KBM-7 (cell line): ENCODE measurements at regions not wholly inside any gene's neighbourhood (a gene's known extent, or its start where the extent isn't known, plus 50 kb on each side); places are given as distances from the start of the nearest gene placed in this dataset.

ENCODE experiments used
- DNase-seq: peaks from one replicate; pipeline ENCODE4 v3.0.0-alpha.2; 2015
- in situ Hi-C: fragments of 300-500 bp; cut with MboI; formaldehyde crosslinking; loops from 2 replicates; pipeline ENCODE4 v1.14.3; 2020; ENCODE audit warnings: low sequenced_read_pairs, low pct_unique_long_range_greater_than_20kb, mixed read lengths

DNA sequence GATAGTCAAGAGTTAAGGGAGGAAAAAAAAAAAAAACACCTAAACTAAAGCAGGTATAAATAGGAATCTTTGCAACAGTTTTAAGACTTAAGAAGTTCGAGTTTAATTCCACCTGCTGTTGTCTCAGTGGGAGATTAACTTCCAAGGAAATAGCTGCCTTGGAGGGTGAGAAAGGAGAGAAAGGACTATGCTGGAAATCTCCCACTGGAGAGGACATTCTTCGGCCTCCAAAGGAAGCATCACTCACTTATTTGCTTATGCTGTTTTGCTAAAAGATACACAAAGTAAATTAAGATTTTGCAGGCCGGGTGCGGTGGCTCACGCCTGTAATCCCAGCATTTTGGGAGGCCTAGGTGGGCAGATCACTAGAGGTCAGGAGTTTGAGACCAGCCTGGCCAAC lies 317.9 kb upstream of the MPDZ start:
- no peak for DNase-seq
- in situ Hi-C loops: no loop called here

DNA sequence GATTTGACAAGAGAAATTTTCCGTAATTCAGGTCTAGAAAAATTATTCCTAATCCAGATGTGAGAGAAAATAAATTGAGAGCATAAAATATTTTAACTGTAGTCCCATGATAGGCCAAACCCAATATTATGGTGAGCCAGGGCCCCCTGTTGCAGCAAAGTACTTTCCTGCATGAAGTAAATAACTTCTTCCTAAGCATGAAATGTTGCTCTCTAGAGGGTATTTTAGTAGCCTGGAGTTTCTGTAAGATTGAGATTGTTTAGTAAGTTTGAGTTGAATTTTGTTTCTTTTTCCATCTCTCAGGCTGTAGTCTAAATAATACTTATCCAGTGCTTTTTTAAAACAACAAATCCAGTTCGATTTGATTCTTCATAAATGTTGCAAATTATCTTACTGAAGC lies 317.5 kb upstream of the MPDZ start:
- no peak for DNase-seq
- in situ Hi-C loops: no loop called here

DNA sequence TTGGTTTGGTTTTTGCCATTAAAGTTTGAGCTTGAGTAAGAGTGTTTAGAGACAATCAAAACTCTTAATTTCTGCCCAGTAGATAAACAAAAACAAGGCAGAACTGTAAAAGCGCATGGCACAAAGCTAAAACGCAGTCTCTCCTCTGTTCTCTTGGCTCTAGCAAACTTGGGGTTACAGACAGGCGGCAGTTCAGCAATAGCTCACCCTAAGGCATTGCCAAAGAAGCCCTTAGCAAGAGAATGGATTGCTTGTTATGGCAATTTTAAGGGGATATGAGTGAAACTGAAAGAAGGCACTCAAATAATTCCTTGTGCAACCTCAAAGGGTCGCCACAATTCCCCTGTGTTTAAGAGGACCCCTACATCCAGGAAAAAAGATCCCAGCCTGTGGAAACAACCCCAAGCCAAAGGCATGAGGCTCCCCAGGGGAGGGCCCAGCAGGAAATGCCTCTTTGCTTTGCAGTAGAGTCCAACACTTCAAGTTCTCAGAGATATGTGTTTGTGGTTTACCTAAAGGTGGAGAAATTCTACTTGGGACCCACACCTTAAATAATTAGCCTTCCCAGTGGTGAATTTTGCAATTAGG lies 317.0 kb upstream of the MPDZ start:
- in situ Hi-C loops: no loop called here
- no peak for DNase-seq

DNA sequence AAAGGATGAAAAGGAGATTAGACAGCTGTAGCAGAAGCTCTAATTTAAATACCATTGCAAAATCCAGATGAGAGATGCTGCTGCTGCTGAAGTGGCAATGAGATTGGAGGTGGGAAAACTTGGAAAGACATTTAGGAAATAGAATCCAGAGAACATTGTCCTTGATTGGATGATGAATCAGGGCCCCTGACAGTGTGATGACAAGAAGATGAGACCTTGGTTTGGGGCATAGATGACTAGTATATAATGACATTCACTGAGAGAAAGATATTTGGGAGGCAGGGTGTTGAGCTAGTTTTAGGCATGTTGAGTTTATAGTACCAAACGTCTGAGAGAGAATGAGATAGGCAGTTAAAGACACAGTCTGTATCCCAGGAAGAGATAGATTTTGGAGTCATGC lies 311.5 kb upstream of the MPDZ start:
- in situ Hi-C loops: no loop called here

DNA sequence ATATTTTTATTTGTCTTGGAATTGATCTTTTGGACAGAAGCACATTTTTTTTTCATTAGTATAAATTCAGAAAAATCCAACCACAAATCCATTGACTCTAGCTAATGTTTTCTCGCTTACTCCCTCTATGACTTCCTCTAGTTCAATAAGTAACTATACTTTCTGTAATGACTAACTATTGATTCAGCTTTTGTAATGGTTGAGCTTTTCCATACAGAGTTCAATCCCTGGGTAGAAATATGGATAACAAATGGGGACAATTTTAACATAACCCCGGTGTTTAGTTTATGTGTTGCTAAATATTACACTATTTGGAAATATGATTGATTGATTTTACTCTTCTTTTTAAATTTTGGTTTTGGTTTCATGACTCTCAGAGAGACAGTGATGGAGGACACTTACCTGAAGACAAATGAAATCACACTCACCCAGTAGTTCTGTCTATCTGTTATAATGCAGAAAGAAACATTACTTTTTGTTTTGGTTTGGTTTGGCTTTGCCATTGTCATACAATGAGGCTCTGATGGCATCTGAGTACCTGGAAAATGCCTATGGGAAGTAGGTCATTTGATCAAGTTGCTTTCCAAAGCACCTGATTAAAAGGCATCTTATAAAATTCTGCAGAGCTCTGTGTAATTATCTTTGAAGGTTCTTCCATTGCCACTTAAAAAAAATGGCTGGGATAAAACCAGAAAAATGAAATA lies 309.7 kb upstream of the MPDZ start:
- in situ Hi-C loops: no loop called here
- DNase-seq: no peak

More for the DNA sequence above, 311.5 kb upstream of the MPDZ start:
- no peak for DNase-seq

DNA sequence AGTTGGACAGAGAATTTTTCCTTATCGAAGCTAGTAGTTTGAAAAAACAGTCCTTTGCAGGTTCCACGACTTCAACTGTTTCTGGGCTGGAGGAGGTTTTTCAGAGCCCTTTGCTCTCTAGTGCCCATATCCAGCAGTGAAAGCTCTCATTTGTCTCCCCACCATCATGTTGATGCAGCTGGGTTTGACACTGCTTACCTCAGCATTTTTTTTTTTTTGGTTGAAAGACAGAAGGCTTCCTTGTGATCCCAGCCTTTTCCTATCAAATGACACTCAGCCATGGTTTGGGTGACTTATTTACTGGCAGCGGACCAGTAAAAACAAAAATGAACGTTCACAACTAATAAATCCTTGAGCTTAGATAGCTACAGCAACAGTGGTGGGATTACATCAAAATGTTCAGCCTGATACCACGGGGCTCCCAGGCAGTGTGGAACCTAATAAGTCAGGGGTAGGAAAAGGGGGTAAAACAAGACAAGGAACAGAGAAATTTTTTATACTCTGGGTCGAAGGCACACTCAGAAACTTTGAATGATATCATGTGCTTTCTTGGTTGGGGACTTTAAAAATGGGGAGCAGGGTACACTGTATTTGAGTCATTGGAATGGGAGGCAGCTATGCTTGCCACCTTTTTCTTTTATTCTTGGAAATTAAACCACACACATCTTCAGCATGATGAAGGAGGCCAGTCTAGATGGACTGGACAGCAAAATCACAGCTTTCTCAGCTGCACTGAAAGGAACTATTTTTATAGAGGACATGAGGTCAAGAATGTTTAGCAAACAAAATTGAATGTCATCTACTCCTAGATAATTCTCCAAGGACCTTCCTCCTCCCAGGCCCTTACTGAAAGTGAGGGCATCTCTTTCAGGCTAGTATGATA lies 308.9 kb upstream of the MPDZ start:
- in situ Hi-C loops: no loop called here

DNA sequence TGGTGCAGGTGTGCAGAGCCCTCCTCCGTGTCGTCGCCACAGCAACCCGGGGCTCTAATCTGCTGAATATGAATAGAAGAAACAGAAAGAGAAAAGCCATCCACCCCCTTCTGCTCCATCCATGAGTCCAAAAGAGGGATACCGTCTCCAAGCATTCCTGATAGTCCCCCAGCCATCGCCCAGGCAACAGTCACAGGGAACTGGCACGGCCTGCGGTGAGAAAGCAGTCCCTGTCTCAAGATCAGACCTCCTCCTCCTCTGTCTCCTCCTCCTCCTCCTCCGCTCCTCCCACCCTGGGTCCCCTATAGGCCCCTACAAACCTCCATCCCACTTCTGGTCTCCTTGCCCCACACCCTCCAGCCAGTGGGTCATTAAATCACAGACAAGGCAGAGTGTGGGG lies 308.1 kb upstream of the MPDZ start:
- in situ Hi-C loops: no loop called here
- DNase-seq: no peak

More for the DNA sequence above, 308.9 kb upstream of the MPDZ start:
- no peak for DNase-seq

DNA sequence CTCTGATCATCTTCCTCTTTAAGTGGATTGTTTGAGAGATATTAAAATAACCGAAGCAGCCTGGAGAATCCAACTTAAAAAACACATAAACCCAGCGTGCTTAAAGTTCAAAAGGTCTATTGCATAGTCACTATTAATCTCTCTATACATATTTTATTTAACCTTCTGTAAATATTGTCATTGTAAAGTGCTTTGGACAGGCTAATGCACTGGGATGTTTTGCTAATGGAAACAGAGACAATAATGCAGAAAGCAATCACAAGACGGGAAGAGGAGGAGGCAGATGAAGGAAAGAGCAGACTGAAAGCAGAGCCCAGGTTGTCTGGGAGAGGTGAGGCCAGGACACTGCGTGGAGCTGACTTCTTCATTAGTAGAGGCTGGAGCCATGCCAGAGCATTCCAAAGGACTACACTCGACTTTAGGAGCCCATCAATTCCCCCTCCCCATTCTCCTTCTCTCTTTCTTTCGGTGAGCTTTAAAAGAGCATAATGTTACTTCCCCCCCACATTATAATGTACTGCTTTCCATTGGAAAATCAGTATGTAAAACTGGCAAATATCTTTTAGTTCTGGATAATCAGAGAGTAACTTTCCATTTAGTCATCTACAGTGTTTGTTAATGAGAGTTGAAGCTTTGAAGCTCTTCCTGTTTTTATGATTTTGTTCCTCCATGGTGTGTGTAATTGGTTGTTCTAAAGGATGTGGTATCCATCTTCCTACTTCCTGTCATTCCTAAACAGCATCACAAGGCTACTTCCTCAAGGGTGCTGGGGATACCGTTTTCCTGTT lies 307.3 kb upstream of the MPDZ start:
- no peak for DNase-seq
- in situ Hi-C loops: no loop called here

DNA sequence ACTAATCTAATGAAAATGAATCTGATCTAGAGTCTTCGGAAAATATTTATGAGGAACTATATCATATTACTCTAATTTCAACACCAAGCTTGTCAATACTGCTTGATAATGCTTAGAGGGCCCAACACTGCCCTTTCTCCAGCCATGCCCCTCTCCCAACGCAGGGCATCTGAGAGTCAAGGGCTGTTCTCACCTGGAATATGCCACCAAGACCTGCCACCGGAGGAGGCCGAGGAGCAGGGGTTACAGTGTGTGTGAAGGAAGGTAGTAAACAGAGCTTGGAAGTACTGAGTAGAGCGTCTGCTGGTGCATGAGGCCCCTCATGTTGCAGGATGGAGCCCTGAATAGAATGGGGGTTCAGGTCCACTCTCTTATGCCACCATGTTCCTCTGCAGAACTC lies 301.3 kb upstream of the MPDZ start:
- no peak for DNase-seq

DNA sequence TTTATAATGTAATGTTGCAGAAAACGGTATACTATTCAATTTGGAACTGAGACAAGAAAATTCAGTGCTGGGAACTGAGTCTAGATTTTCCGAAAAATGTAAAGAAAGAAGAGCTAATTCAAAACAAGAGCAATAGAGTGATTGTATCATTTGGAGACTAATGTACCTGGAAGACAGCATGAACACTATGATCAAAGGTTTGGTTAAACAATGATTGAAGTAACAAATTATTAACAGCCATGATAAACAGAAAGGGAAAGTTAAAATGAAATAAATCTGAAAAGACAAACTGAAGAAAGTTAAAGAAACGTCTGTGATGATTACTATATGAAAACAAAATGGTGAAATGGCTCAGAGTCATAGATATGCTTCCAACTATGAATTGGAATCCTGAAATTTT lies 300.6 kb upstream of the MPDZ start:
- DNase-seq: no peak
- in situ Hi-C loops: no loop called here

More for the DNA sequence above, 301.3 kb upstream of the MPDZ start:
- in situ Hi-C loops: no loop called here

DNA sequence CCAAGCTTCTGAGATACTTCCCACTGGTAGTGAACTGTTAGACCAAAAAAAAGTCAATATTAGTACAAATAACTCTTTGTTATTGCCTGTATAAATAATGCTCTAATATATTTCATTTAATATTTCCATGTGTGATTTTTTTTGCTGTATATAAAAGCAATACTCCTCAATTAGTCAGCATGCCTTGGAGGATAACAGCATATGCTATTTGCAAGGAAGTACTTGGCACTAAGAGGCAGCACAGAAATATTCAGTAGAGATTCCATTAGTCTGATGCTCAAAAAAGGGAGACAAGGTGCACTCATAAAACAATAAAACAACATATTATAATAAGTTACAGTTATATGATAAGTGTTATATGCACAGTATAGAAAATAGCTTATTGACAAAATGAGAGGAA lies 296.6 kb upstream of the MPDZ start:
- no peak for DNase-seq
- in situ Hi-C loops: no loop called here

DNA sequence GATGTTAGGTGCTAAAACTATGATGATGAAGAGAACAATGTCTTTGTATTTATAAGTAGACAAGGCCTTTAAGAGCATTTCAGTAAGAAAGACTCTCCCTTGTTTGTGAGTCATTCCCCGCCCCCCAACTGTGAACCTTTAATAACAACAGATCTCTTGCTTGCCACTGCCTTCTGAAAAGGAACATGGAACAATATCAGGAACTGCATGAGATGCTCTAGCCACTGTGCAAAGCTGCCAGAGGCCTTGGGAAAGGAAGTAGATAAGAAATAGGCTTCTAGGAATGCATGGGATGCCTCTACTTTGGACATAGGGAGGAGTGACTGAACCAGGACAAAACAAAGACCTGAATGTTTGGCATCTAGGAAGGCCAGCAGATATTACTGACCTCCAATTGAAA lies 296.1 kb upstream of the MPDZ start:
- no peak for DNase-seq
- in situ Hi-C loops: no loop called here

DNA sequence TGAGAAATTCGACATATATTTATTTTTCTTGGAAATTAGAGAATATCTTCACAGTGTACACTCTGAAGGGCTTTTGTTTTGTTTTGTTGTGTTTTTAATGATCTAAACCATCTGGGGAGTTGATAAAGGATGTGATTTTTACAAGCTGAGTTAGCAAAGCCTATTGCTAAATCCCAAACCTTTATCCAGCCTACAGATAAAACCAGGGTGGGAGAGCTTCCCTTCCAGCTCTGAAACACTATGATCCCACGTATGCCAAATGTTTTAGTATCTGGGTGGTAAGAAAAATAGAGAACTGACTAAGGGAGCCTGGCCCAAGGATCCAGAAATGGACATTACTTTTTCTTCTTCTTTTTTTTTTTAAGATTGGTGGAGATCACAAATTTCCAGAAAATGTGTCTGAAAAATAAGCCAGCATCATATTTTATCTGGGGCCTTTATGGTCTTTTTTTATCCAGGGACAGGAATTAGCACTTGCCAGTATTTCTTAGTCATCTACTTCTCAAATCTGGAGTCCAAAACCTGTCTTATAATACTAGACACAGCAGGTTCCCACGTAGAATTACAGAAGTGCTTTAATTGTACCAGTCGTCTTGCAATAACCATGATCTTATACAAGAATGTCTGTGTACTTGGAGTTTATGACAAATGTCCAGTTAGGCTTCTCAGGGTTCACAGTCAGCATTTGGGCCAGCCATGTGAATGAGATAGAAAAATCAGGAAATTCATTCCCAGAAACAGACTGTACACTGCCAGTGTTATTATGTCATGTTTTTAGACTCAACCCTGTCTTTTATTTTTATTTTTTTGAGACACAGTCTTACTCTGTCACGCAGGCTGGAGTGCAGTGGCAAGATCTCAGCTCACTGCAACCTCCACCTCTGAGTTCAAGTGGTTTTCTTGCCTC lies 290.8 kb upstream of the MPDZ start:
- in situ Hi-C loops: no loop called here
- no peak for DNase-seq

DNA sequence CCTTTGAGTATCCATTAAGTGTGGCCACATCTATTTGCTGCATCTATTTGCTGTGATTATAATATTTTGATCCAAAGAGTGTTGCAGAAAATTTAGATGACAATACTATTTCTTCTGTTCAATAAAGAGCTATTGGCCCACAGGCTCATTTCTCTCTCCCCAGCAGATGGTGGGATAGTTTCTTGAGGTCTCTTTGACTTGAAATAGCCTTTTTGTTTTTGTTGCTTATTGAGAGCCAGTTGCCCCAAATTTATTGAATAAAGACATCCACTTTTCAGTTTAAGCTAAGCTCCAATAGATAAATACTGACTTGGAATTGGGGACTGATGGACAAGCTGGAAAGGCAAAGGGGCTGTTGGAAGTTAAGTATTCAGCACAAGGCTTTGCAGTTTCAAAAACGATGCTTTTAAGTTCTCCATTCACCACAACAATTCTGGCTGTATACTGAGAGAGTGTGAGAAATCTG lies 290.1 kb upstream of the MPDZ start:
- in situ Hi-C loops: no loop called here
- no peak for DNase-seq

DNA sequence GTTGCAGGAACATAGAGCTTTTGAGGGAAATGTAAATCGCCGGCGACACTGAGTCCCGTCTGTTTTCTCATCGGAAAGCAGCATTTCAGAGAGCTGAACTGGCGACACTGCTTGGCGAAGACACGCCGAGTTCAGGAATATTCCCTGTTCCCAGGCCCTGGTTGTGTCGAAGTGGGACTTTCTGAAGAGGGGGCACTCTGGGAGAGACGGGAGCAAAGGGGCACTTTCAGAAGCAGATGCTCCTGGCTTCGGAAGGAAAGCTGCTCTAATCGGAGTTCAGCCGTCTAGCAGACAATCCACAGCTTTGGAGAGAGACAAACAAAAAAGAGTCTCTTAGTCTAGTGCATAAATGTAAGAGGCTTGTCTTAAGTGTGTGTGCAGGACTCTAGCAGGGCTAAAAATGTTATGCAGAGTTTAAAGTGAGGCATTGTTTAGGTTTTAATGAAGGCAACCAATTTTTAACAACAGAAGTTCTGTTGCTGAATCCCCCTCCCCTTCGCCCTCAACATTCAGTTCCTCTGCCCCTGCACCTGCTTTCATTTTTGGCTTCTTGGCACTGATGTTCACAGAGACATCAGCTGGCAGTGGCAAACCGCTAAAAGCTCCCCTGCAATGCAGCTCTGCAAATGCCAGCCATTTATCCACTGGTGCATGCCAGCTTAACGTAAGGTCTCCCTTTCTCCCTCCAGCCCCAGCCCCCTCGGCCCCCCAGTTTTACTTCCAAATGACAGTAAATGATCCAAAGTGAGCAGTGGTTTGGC lies 289.5 kb upstream of the MPDZ start:
- in situ Hi-C loops: no loop called here
- DNase-seq: no peak

DNA sequence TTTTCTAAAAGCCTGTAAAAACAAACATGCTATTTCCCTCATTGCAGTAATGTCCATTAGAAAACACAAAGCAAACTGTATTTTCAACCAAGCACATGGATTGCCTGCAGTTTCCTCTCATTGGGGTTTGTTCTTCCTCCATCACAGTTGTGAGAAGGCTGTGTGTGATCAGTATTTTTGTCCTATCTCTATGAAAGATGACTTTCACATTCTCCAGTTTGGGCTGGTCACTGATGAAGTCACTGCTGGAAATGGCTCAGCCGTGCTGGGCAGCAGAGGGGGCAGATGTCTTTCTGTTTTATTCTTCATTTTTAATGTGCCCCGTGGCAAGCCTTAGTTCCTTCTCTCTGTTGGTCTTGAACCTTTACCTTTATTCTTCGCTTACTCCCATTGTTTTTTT lies 288.9 kb upstream of the MPDZ start:
- DNase-seq: no peak

DNA sequence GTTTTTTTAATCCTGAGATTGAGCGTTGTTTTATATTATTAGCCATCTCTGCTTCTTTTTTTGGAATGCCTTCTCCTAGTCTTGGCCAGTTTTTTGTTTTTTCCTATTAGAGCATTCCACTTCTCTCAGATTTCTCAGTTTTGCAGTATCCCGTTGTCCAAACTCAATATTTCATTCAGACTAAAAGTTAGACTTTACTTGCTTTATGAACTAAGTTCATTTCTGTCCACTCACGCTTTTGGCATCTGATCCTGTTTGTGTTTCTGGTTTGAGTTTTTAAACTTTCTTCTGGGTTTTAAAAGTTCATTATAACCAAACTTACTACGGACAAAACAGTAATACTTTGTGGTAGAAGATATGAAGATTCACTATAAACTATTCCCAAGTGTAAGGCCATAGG lies 288.3 kb upstream of the MPDZ start:
- in situ Hi-C loops: no loop called here
- no peak for DNase-seq

More for the DNA sequence above, 288.9 kb upstream of the MPDZ start:
- in situ Hi-C loops: no loop called here

DNA sequence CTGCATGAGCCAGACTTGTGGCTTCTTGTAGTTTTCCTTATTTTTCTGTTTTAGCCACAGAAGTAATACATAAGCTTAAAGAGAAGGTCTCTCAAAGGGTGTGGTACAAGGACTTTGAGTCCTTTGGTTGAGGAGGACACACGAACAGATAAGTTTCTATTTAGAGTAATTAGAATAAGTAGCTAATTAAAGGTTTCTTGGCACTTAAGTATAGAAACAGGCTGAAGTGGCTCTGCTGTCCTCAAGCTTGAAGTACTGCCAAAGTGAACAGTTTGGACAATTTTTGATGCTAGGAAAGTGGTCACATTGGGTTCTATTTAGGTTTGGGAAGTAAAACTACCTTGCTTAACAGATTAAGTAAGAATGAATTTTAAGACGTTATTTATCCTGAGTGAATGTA lies 278.3 kb upstream of the MPDZ start:
- in situ Hi-C loops: no loop called here
- DNase-seq: no peak
